SK-N-SH (cell line): ENCODE measurements at regions not wholly inside any gene's neighbourhood (a gene's known extent, or its start where the extent isn't known, plus 50 kb on each side); places are given as distances from the start of the nearest gene placed in this dataset.

Experiments used
- CTCF ChIP-seq: fragments of 200-600 bp; sonication (generic); IDR thresholded peaks from 2 replicates; pipeline ENCODE4 v1.6.1; 2017; ENCODE audit warnings: antibody characterized with exemption, mild to moderate bottlenecking, moderate library complexity
- EP300 ChIP-seq, 2 experiments: IDR thresholded peaks; 2 replicates each; pipeline versions ENCODE4 v1.4.0 to v1.6.1; 2012; ENCODE audit warnings: borderline replicate concordance in 1 of 2, low read depth in 1 of 2, low read length in 1 of 2
- EZH2phosphoT487 ChIP-seq: fragments of 200-600 bp; sonication (generic); IDR thresholded peaks from 2 replicates; pipeline ENCODE4 v1.6.1; 2017; ENCODE audit warnings: low read depth, mixed run types, mild to moderate bottlenecking, antibody characterized with exemption, moderate library complexity, borderline replicate concordance
- FOSL2 ChIP-seq: IDR thresholded peaks from 2 replicates; pipeline ENCODE4 v1.4.0; 2012; ENCODE audit warnings: low read depth, mild to moderate bottlenecking, moderate library complexity, borderline replicate concordance
- GATA2 ChIP-seq: sonication (generic); formaldehyde crosslinking; IDR thresholded peaks from 2 replicates; pipeline ENCODE4 v1.5.0; 2020; ENCODE audit warnings: mild to moderate bottlenecking, missing genetic modification reagents
- NFIC ChIP-seq: IDR thresholded peaks from 2 replicates; pipeline ENCODE4 v1.4.0; 2012; ENCODE audit warnings: borderline replicate concordance
- POLR2AphosphoS5 ChIP-seq: IDR thresholded peaks from 2 replicates; pipeline ENCODE4 v1.6.1; 2012; ENCODE audit warnings: low read depth, low read length
- RAD21 ChIP-seq: IDR thresholded peaks from 2 replicates; pipeline ENCODE4 v1.6.1; 2012; ENCODE audit warnings: mild to moderate bottlenecking, low read length
- REST ChIP-seq: IDR thresholded peaks from 2 replicates; pipeline ENCODE4 v1.6.1; 2012; ENCODE audit warnings: mild to moderate bottlenecking, low read depth, low read length, moderate library complexity
- SIN3A ChIP-seq: IDR thresholded peaks from 2 replicates; pipeline ENCODE4 v1.6.1; 2012; ENCODE audit warnings: low read depth, mild to moderate bottlenecking, low read length, moderate library complexity, borderline replicate concordance
- TAF1 ChIP-seq: IDR thresholded peaks from 2 replicates; pipeline ENCODE4 v1.6.1; 2012; ENCODE audit warnings: low read depth, mild to moderate bottlenecking, low read length, moderate library complexity, borderline replicate concordance
- TEAD4 ChIP-seq: IDR thresholded peaks from 2 replicates; pipeline ENCODE4 v1.4.0; 2012; ENCODE audit warnings: mild to moderate bottlenecking, borderline replicate concordance; ENCODE audit not compliant: insufficient read depth
- YY1 ChIP-seq: IDR thresholded peaks from 2 replicates; pipeline ENCODE4 v1.4.0; 2012; ENCODE audit warnings: low read depth, mild to moderate bottlenecking

GRCh38 chr12:63508543-63508942 lies 159.8 kb downstream of the DPY19L2 start:
- TF ChIP-seq POLR2AphosphoS5: no peak
- no peak for TF ChIP-seq CTCF
- TF ChIP-seq SIN3A: no peak
- TF ChIP-seq FOSL2: no peak
- TF ChIP-seq NFIC: no peak
- no peak for TF ChIP-seq YY1
- TF ChIP-seq RAD21: no peak
- TF ChIP-seq EP300 (IDR thresholded peaks at IDR 0.05; ENCODE audit: borderline replicate concordance in 1 of 2, low read depth in 1 of 2, low read length in 1 of 2): no peak
- no peak for TF ChIP-seq TEAD4
- no peak for TF ChIP-seq TAF1
- no peak for TF ChIP-seq GATA2
- TF ChIP-seq EZH2phosphoT487: no peak
- no peak for TF ChIP-seq REST
